Vagina (tissue), 2 donors: ENCODE measurements at regions not wholly inside any gene's neighbourhood (a gene's known extent, or its start where the extent isn't known, plus 50 kb on each side); places are given as distances from the start of the nearest gene placed in this dataset.

Source experiments
- DNase-seq, 2 donors: peaks; one replicate each; pipeline ENCODE4 v3.0.0-alpha.2; 2017; ENCODE audit errors: extremely low spot score in 2 of 2
- H3K27ac ChIP-seq: fragments of 200-600 bp; sonication (generic); one replicate; pipeline ENCODE4 v1.5.1; 2019
- H3K27me3 ChIP-seq: fragments of 200-600 bp; sonication (generic); one replicate; pipeline ENCODE4 v1.5.1; 2019
- H3K36me3 ChIP-seq, 2 donors: fragments of 200-600 bp; sonication (generic); one replicate each; pipeline ENCODE4 v1.5.1; 2017 to 2019
- H3K4me1 ChIP-seq: fragments of 200-600 bp; sonication (generic); one replicate; pipeline ENCODE4 v1.5.1; 2019
- H3K4me3 ChIP-seq, 2 donors: fragments of 200-600 bp; sonication (generic); 1 replicate in 1 of 2; 2 replicates in 1 of 2; pipeline ENCODE4 v1.5.1; 2016 to 2019
- H3K9me3 ChIP-seq: fragments of 200-600 bp; sonication (generic); one replicate; pipeline ENCODE4 v1.5.1; 2019
- CTCF ChIP-seq, 3 experiments: fragments of 450-650 bp in 2 of 3; fragments of 200-600 bp in 1 of 3; sonication (generic) in 1 of 3; IDR thresholded peaks; one replicate each; pipeline ENCODE4 v1.5.1; 2017 to 2019; ENCODE audit warnings: antibody characterized with exemption in 3 of 3, mild to moderate bottlenecking in 2 of 3, moderate library complexity in 2 of 3
- POLR2A ChIP-seq, 2 donors: fragments of 450-650 bp; IDR thresholded peaks; one replicate each; pipeline ENCODE4 v1.6.1; 2017; ENCODE audit warnings: antibody characterized with exemption in 2 of 2, mild to moderate bottlenecking in 2 of 2, moderate library complexity in 2 of 2
- POLR2AphosphoS5 ChIP-seq, 2 donors: sonication (generic); formaldehyde crosslinking; IDR thresholded peaks; one replicate each; pipeline ENCODE4 v1.9.0; 2017; ENCODE audit warnings: antibody characterized with exemption in 2 of 2, mild to moderate bottlenecking in 2 of 2, low read depth in 1 of 2; ENCODE audit not compliant: insufficient read depth in 1 of 2
- intact Hi-C: fragments of 100-400 bp; cut with DNase I; formaldehyde crosslinking; loops from one replicate; pipeline ENCODE4 v1.15.1; 2023

- H3K27me3 ChIP-seq = no peaks in the 10 kb centered on the region
- H3K27ac ChIP-seq = no peak overlapping the region
- H3K9me3 ChIP-seq = no peaks in the 10 kb centered on the region
- no peak for TF ChIP-seq CTCF (IDR thresholded peaks at IDR 0.05)
- TF ChIP-seq POLR2AphosphoS5 (IDR thresholded peaks at IDR 0.05; ENCODE audit: insufficient read depth in 1 of 2, low read depth in 1 of 2) = no peak
- TF ChIP-seq POLR2A (IDR thresholded peaks at IDR 0.05) = no peak
- H3K36me3 ChIP-seq = no peaks in the 10 kb centered on the region
- intact Hi-C loops = no loop called here
- no peak overlapping the region for H3K4me3 ChIP-seq
- H3K4me1 ChIP-seq = peaks cover 4% of the 10 kb centered on the region
- no peak for DNase-seq
Measured at GRCh38 chr15:77696871-77697270, 64.2 kb upstream of the LINGO1 start.

GRCh38 chr15:77695961-77696582 lies 63.4 kb upstream of the LINGO1 start:
- no peaks in the 10 kb centered on the region for H3K27me3 ChIP-seq
- peaks cover 4% of the 10 kb centered on the region for H3K4me1 ChIP-seq
- H3K27ac ChIP-seq = no peak overlapping the region
- H3K36me3 ChIP-seq = no peaks in the 10 kb centered on the region
- no peak for DNase-seq
- no peaks in the 10 kb centered on the region for H3K9me3 ChIP-seq
- intact Hi-C loops = no loop called here
- TF ChIP-seq POLR2AphosphoS5 (IDR thresholded peaks at IDR 0.05; ENCODE audit: insufficient read depth in 1 of 2, low read depth in 1 of 2) (no peak), POLR2A (IDR thresholded peaks at IDR 0.05) (no peak)
- no peak overlapping the region for H3K4me3 ChIP-seq

GRCh38 chr15:77695548-77695947 lies 62.8 kb upstream of the LINGO1 start:
- Histone ChIP-seq H3K27ac (no peak overlapping the region), H3K36me3 (no peaks in the 10 kb centered on the region), H3K9me3 (no peaks in the 10 kb centered on the region), H3K4me3 (no peak overlapping the region), H3K4me1 (peaks cover 4% of the 10 kb centered on the region), H3K27me3 (no peaks in the 10 kb centered on the region)
- no peak for TF ChIP-seq POLR2AphosphoS5 (IDR thresholded peaks at IDR 0.05; ENCODE audit: insufficient read depth in 1 of 2, low read depth in 1 of 2)
- no peak for TF ChIP-seq POLR2A (IDR thresholded peaks at IDR 0.05)
- TF ChIP-seq CTCF (IDR thresholded peaks at IDR 0.05) = no peak
- DNase-seq = no peak
- intact Hi-C loops = no loop called here

- H3K27ac ChIP-seq = no peak overlapping the region
- H3K4me1 ChIP-seq = peaks cover 4% of the 10 kb centered on the region
- DNase-seq = no peak
- H3K27me3 ChIP-seq = no peaks in the 10 kb centered on the region
- H3K4me3 ChIP-seq = no peak overlapping the region
- TF ChIP-seq CTCF (IDR thresholded peaks at IDR 0.05) (no peak), POLR2AphosphoS5 (IDR thresholded peaks at IDR 0.05; ENCODE audit: insufficient read depth in 1 of 2, low read depth in 1 of 2) (no peak), POLR2A (IDR thresholded peaks at IDR 0.05) (no peak)
- no peaks in the 10 kb centered on the region for H3K36me3 ChIP-seq
- intact Hi-C loops = no loop called here
- H3K9me3 ChIP-seq = no peaks in the 10 kb centered on the region
Measured at GRCh38 chr15:77693576-77693975, 60.9 kb upstream of the LINGO1 start.

- intact Hi-C loops = no loop called here
- TF ChIP-seq POLR2AphosphoS5 (IDR thresholded peaks at IDR 0.05; ENCODE audit: insufficient read depth in 1 of 2, low read depth in 1 of 2) = no peak
- no peak for TF ChIP-seq CTCF (IDR thresholded peaks at IDR 0.05)
- TF ChIP-seq POLR2A (IDR thresholded peaks at IDR 0.05) = no peak
- Histone ChIP-seq H3K4me1 (peaks cover 4% of the 10 kb centered on the region), H3K36me3 (no peaks in the 10 kb centered on the region), H3K27ac (no peak overlapping the region), H3K4me3 (no peak overlapping the region), H3K27me3 (no peaks in the 10 kb centered on the region), H3K9me3 (no peaks in the 10 kb centered on the region)
- no peak for DNase-seq
Measured at GRCh38 chr15:77692614-77693013, 59.9 kb upstream of the LINGO1 start.
